GM10248 (cell line): ENCODE measurements at regions not wholly inside any gene's neighbourhood (a gene's known extent, or its start where the extent isn't known, plus 50 kb on each side); places are given as distances from the start of the nearest gene placed in this dataset.
"Not testable (repeated sequence)": the region's sequence is repeated elsewhere in the genome, so short reads cannot be mapped to it uniquely, and the experiment has no call there.

Experiments used
- CTCF ChIA-PET: fragments of 300-600 bp; sonication (Branson Sonifier 250); formaldehyde crosslinking; extraction: SDS; loops from one replicate; lab custom pipeline; 2021; ENCODE audit warnings: antibody characterized with exemption; lab: Yijun Ruan, JAX
- POLR2A ChIA-PET: fragments of 350-650 bp; sonication (Branson Sonifier 250); formaldehyde crosslinking; extraction: SDS; loops from one replicate; lab custom pipeline; 2020; ENCODE audit warnings: antibody characterized with exemption; lab: Yijun Ruan, JAX
- DNase-seq: peaks from one replicate; pipeline ENCODE4 v3.0.0; 2012; ENCODE audit errors: extremely low spot score
- CTCF ChIP-seq: IDR thresholded peaks from 2 replicates; pipeline ENCODE4 v1.5.1; 2012; ENCODE audit warnings: mild to moderate bottlenecking, low read depth; ENCODE audit errors: extremely low read depth, missing control alignments, control extremely low read depth

DNA sequence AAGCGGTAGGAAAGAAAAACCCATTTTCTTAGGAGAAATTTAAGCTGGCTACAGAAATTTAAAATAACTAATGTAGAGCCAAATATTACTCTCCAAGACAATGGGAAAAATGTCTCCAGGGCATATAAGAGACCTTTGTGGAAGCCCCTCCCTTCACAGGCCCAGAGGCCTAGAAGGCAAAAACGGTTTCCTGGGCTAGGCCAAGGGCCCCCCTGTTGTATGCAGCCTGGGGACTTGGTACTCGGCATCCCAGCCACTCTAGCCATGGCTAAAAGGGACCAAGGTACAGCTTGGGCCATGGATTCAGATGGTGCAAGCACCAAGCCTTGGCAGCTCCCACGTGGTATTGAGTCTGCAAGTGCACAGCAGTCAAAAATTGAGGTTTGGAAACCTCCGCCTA is 90.1 kb downstream of the CGGBP1 start:
- CTCF ChIA-PET: interaction anchor here (1.0 to 1.6 kb wide), 2 partner anchors 10 to 12 kb away, joined by 3 to 4 read pairs; no protein-coding TSS in a partner anchor
- POLR2A ChIA-PET: no interaction called here

DNA sequence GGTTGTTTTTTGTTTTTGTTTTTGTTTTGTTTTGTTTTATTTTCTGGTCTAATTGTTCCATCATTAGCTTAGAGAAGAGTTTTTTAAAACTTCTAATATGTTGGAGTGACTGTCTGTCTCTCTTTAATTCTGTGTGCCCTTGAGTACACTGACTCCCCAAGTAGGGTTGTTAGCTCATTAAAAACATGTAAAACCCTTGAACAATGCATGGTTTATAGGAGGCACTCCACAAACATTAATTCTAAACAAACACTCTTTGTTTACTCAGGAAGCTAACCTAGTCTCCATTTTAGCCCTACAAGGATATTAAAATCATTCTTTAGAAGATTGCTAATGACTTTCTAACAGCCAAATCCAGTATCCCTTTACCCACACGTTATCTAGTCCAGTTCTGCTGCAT is 100.5 kb downstream of the CGGBP1 start:
- DNase-seq: no peak
- CTCF ChIA-PET: interaction anchor here (0.8 kb wide), 1 partner anchor 11 kb away, joined by 4 read pairs; no protein-coding TSS in a partner anchor
- no peak for TF ChIP-seq CTCF
- POLR2A ChIA-PET: no interaction called here

More for the DNA sequence above, 90.1 kb downstream of the CGGBP1 start:
- no peak for DNase-seq
- no peak for TF ChIP-seq CTCF

GRCh38 chr3:87957575-87957974 is 101.2 kb downstream of the CGGBP1 start:
- DNase-seq: no peak
- ChIA-PET POLR2A (no interaction called here), CTCF (no interaction called here)
- no peak for TF ChIP-seq CTCF

- ChIA-PET CTCF (interaction anchor here (1.4 kb wide), 1 partner anchor 10 kb away, joined by 3 read pairs; no protein-coding TSS in a partner anchor), POLR2A (no interaction called here)
- DNase-seq: no peak
- TF ChIP-seq CTCF: no peak
These were observed 109.0 kb downstream of the CGGBP1 start for GRCh38 chr3:87949879-87950208.

DNA sequence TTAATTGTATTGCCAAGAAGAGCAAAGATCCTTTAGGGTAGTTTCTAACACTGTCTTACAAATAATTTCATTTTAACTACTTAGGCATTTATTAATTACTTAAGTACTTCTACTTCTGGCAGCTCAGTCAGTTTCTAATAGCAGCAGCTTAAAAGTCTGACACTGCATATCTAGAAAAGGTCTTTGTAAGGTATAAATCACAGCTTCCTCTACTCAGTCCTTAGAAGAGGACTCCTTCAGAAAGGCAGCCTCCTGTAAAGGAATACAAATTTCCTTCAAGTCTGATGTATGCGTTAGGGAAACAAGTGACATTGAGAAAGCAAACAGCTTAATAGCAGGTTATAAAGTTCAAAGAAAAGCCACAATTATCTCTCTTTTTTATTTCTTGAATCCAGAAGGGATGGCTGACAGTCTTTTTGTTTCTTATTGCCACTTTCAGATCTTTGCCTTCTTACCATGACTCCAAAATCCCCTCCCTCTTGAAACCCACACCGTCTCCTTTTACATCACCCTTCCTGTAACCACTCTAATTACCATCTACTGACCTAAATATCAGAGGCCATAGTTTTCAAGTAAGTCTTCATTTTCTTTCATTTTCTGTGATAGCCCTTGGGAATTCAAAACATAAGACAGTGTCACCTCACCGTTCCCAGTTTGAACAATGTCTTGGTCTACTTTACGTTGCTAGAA is 109.5 kb downstream of the CGGBP1 start:
- CTCF ChIA-PET: interaction anchor here (1.4 kb wide), 1 partner anchor 10 kb away, joined by 3 read pairs; no protein-coding TSS in a partner anchor
- DNase-seq: no peak
- no peak for TF ChIP-seq CTCF
- POLR2A ChIA-PET: no interaction called here

- POLR2A ChIA-PET, CTCF ChIA-PET: not testable (repeated sequence)
These were observed 112.8 kb downstream of the CGGBP1 start for GRCh38 chr3:87946007-87946406.

DNA sequence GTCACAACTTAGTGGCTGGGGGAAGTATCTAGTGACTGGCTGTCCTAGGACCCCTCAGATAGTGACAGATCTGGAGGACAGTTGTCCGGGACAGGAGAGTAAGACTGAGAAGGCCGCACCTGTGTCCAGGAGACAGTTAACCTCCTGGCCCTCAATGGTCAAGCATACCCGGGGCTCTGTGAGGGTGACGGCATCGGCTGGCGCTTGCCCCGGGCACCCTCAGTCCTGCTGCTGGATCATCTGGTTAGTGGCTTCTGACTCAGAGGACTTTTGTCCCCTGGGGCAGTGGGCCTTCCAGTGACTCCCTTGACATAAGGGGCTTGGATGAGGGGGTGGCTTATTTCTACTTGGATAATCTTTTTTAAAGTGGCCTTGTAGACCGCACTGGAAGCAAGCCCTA is 116.5 kb downstream of the CGGBP1 start:
- CTCF ChIA-PET, POLR2A ChIA-PET, DNase-seq: not testable (repeated sequence)

More at GRCh38 chr3:87946007-87946406, 112.8 kb downstream of the CGGBP1 start:
- not testable (repeated sequence) for DNase-seq
